Cerebellar cortex (tissue), 1 donor: ENCODE measurements at regions not wholly inside any gene's neighbourhood (a gene's known extent, or its start where the extent isn't known, plus 50 kb on each side); places are given as distances from the start of the nearest gene placed in this dataset.
"Not testable (repeated sequence)": the region's sequence is repeated elsewhere in the genome, so short reads cannot be mapped to it uniquely, and the experiment has no call there.

ENCODE experiments used
- DNase-seq: peaks from one replicate; pipeline ENCODE4 v3.0.0-alpha.2; 2015; ENCODE audit warnings: low spot score

DNA sequence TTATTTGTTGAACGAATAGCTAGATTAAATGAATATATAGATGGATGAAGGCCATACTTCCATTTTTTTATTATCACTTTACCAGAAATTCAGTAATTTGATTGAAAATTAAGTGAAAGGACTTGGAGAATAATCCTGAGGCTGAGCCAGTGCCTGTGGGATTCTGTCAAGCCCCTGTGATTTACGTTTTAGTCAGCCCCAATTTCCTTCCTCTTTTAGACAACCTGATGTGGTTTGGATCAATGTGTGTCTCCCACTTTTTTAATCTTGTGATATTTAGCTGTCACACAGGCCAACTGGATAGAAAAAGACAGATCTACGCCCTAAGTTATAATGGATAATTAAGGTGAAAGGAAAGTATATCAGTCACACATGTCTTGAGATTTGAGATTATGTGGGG is 188.8 kb downstream of the EDN1 start:
- no peak for DNase-seq

DNA sequence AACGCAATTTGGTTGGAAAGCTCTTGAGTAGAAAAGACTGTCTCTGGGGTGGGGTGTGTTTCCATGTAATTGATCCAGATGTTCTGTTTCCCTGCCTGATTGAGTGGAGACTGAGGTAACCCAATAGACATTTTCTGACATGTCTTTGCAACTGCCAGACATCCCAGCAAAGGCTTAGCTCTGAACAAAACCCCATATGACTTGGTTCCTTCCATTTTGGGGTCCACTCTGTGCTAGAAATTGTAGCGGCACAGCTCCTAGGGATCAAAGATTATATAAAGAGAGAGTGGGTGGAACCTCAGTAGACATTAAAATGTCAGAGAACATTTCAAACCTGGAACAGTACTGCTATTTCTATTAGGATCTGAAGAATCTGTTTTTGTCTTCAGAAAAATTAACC is 189.3 kb downstream of the EDN1 start:
- DNase-seq: no peak

DNA sequence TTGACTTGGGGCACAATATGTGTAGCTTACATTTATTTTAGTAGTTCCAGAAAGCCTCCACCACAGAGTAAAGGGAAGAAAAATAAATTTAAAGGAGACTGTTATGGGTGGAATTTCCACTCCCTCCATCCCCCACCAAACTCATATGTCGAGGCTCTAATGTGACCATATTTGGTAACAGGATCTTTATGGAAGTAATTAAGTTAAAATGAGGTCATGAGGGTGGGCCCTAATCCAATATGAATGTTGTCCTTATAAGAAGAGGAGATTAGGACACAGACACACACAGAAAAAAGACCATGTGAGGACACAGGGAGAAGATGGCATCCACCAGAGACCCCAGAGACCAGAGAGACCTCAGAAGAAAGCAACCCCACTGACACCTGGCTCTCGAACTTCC is 189.7 kb downstream of the EDN1 start:
- no peak for DNase-seq

DNA sequence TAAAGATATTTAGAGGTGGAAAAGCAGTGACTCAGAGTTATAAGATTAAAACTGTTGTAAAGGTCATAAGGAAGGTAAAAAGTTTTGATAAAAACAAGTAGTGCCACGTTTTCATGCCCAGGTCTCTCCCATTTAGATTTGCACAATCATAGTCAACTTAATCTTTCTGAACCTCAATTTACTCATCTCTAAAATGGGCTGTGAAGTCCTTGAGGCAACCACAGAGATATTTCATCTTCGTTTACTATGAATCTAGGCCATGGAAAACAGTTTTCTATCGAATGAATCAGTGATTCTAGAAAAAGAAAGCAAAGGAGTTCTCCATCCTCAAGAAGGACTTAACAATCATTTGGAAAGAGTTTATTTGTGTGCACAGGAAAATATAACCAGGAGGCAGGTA is 190.2 kb downstream of the EDN1 start:
- DNase-seq: no peak

DNA sequence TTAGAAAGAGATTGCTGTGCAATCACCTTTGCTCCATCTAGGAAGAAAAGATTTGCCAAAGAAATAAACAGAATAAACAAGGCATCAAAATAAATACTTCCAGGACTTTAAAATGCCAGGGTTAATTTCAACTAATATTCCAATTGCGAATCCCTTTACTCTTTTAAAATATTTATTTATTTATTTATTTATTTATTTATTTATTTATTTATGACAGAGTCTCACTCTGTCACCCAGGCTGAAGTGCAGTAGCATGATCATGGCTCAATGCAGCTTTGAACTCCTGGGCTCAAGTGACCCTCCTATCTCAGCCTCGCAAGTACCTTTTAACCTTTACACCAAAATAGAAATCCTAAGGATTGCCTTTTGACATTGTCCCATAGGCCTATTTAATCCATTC is 191.1 kb downstream of the EDN1 start:
- no peak for DNase-seq

DNA sequence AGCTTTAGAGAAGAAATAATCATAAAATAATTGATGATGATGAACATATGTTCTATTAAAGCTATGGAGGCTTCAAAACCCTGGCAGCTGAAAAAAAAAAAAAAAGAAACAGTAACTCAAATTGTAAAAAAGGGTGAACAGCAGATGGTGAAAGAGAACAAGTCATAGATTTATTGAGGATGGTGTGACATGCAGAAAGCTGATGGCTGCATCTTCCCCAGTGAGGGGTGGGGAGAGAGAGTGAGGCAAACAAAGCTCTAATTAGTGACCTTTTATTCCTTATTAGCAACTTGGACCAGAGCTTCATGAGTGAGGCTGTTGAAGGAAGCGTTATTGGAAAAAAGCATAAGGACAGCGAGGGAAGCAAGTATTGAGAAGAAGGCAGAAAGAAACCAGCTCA is 191.7 kb downstream of the EDN1 start:
- no peak for DNase-seq

DNA sequence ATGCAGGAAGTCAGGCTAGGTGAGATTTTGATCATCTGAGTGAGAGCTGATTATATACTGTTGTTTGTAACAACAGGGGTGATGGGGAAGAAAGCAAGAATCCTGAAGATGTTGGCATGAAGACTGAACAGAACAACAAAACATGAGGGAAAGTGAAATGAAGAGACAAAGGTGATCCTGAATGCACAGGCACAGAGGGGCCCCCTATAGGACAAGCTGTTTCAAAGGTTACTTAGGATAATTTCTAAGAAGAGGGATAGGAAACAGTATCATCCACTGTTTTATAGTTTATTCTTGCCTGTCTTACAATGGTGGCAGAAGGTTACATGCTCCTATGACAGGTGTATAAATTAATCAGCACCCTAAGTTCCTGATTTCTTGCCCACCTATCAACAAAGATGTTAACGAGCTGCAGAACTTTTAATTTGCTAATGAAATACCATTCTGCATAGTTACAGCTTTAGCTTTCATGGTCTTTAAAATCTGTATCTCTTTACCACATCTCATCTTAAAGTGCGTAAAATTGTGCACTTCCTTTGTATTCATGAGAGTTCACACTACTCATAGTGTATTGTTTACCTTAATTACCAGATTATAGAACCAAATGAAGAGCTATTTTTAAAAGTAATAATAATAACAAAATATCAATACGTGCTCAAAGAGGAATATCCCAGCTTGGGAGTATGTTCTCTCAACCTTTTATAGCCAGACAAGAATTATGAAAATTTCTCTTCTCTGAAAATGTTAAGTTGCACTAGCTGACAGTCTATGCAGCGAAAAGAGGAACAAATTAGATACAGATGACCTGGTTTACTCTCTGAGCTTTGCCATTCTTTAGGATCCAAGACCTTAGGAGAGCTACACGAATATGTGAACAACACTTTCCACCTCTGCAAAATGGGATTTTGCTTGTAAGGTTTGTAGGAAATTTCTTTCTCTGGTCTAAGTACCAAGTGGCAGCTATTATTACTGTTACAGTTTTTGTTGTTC is 192.5 kb downstream of the EDN1 start:
- DNase-seq: no peak

DNA sequence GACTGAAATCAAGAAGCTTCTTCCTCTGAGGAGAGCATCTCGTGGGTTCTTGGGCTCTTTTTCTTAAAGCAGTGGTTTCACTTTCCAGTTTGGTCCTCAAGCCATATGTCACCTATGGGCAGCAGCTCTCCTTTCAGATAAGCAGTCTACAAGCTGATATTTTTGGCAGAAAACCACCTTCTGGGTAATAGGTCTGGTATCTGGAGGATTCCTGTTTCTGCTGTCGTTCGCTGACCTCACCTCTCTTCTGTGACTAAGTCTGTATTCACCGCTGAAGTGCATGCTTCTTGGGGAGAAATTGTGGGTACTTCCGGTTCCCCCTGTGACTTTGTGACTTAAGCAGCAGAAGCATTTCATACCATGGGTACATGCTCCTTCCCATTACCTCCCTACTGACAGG is 193.6 kb downstream of the EDN1 start:
- no peak for DNase-seq

DNA sequence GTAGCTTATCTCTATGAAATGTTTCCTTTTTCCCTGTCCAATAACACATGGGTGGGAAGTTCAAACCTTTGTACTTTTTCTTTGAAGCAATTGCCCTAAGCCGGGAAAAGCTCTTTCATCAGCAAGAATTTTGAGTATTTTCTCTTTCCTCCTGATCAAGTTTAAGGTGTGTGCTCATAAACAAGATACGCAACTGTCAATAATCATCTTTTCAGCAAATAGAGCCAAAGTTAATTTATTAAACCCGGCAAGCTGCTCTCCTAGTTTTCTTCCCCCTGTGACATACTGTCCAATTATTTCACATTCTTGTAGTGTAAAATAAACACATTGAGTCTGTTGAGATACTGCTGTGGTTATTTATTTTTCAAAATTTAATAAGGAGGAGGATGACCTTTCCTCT is 194.4 kb downstream of the EDN1 start:
- DNase-seq: no peak

DNA sequence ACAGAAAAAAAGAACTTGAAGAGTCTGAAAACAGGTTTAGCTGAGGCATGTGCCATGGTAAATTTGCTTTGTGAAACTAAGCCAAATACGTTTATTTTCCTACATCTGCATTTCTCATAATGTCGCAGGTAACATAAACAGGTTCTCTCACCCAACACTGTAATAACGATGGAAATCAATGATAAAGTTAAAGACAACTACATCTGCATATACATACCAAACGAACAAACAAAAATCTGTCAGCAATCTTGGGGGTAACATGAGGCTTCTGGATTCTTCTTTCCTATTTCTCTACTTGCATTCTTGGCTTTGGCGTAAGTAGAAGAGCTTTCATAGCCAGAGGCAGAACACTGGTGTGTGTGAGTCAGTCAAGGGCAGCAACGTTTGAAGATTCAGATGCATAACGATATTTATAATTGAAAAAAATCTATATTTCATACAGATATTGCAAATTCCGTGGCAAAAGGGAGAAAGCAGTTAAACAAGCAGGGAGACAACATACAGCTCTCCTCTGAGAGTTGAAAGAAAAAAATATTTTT is 195.1 kb downstream of the EDN1 start:
- DNase-seq: no peak

DNA sequence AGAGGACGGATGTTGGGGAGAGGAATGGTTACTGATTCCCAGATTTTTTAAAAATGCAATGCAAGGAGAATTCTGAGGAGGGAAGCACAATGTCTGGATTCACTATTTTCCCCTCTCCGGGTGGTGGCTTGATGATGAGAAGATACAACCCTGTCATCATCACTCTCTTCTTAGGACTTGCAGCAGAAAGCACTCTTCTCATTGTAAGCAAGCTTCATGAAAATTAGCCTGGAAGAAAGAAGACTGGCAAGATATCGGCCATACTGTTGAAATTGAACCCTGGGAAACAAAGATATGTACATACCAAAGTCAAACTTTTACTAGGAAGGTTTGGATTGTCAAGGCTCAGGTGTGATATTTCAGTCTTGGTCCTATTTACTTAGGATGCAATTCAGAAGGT is 195.7 kb downstream of the EDN1 start:
- DNase-seq: no peak

DNA sequence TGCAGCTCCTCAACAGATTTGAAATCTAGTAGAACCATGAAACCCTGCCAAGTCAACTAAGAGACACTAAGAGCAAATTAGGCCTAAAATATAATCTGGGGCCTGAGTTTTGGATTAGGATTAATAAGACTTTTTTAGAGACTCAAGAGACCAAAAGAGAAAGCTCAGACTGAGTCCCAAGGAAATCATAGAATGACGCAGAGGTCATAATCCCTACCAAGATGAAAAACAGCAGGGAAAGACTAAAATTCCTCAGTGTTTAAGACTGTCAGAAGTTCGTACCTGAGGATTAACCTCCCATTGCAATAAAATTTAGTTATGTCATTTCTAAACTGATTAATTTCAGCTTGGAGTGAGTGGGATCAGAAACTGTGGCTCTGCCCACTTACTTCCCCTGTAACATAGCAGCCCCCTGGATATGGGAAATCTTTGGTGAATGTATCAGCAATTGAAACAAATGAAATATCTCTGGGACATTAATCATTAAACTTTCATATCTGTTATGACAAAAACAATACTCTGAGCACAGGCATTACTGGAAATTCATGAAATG is 200.3 kb downstream of the EDN1 start:
- no peak for DNase-seq

DNA sequence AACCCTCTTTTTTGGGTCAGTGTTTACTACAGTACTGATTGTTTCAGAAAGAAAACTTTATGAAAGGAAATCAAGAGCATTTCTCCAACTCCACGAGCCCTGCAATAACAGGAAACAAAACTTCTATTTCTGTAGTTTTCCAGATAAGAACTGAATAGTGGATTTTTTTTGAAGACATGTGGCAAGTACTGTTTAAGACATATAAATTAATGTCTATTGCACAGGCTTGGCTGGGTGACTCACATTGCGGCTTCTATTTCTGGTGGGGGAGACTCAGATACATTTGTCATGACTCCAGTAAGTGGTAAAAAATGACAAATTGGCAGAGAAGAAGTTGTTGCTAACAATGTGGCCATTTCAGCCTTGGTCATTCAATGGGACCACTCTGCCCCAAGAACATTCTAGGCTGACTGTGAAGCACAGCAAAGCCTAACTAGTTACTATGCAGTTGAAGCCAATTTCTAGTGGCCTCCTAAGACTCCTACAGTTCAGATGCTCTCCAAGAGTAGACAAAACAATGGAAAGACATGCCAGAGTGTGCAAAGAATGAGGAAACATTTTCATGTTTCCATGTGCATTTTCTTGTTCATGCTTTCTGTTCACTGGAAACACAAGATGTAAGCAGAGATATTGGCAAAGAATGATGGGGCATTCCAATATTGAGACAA is 200.9 kb downstream of the EDN1 start:
- DNase-seq: no peak

DNA sequence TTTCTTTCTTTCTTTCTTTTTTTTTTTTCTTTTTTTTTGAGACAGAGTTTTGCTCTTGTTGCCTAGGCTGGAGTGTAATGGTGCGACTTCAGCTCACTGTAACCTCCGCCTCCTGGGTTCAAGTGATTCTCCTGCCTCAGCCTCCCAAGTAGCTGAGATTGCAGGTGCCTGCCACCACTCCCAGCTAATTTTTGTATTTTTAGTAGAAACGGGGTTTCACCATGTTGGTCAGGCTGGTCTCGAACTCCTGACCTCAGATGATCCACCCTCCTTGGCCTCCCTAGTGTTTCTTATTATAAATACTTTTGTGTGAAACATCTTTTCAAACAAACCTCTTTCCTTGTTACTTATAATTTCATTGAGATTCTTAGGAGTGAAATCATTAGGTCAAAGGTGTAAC is 202.8 kb downstream of the EDN1 start:
- DNase-seq: not testable (repeated sequence)

DNA sequence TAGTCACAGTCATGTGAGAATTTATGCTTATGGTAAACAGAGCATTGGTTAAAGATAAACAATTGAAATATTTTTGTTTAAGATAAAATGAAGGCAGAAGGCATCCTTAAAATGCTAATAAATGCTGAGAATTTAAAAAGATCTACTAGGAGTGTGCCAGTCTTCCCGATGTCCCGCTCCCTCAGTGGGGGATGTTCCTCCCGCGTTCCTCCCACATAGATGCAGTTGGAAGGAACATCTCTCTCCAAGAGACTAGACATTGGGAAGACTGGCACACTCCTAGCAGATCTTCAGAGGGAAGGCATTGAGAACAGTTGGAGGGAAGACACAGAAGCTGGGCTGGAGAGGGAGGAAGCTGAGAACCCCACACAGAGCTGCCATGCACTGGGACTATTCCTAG is 203.3 kb downstream of the EDN1 start:
- DNase-seq: no peak

DNA sequence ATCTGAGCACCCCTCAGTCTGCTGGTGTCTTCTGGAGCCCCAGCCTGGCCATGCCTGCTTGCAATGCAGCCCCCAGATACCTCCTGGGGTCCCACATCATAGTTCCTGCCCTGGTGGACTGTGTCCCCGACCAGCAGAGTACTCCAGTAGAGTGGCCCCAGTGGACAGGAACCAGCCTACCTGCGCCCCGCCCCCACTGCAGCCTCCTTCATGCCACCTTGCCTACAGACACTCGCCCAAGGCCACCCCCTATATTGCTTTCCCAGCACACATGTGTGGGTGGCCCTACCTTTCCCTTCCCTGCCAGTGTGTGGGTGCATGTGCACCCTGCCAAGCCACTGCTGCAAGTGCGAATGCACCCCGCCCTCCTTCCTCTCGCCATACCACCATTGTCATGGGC is 204.0 kb downstream of the EDN1 start:
- DNase-seq: no peak

DNA sequence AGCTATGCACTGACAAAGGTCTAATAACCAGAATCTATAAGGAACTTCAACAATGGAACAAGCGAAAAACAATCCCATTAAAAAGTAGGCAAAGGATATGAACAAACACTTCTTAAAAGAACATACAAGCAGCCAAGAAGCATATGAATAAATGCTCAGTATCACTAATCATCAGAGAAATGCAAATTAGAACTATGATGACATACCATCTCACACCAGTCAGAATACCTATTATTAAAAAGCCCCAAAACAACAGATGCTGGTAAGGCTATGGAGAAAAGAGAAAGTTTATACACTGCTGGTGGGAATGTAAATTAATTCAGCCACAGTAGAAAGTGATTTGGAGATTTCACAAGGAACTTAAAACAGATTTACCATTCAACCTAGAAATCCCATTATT is 211.8 kb downstream of the EDN1 start:
- DNase-seq: no peak

DNA sequence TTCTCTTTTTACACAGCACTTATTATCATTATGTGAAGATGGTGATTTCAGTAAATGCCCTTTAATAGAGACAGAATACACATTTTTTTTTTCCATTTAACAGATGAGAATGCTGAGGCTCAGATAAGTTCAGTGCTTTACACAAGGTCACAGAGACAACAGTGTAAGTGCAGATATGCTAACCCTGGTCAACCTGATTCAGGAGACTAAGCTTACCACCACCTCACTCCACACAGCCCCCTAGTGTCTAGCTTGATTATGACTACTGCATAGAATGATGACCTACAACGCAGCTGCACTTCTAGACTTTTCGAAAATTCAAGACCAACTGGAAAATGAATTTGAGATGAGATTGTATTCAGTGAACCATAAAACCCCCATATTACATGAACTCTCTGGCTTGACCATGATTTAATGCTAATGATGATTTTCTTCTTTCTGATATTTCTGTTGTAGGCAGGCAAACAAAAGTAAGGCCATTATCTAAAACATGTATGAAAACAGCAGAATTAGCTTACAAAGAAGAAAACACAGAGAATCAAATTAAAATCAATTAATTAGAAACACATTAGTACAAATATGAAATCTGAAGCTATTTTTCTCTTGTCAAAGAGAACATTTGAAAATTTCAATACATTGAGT is 212.1 kb upstream of the PHACTR1 start:
- DNase-seq: peak; percentile 9

DNA sequence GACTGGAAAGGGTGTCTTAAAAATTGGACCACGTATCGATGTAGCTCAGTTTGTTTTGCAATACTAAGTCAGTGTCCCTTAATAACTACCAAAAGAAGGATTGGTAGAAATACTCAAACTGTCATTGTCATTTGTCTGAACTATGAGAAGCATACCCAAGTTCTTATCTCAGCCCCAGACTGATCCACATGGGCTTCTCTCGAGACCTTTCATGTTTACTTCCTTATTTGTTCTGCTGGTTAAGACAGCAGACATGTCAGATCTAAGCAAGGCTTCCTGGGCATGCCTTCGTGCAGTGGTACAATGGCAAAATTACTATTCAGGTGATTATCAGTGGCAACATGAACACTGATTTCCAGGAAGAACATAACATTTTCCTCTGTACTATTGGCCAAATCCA is 211.1 kb upstream of the PHACTR1 start:
- no peak for DNase-seq

DNA sequence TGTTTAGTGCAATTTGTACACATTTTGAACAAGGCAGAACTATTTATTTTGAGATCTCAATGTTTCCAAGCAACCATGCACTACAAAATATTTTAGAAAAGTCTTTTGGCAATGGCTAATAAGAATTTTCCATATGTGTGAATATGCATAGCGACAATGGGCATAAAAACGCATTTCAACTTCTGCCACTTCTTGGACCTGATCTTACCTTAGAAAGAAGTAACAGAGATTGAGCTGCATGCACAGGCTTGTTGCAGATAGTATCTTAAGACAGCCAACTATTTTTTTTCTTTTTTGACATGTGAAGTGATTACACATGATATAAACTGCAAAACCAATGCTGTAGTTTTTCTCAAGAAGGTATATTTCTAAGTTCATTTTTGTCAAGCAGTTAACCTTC is 210.4 kb upstream of the PHACTR1 start:
- no peak for DNase-seq

DNA sequence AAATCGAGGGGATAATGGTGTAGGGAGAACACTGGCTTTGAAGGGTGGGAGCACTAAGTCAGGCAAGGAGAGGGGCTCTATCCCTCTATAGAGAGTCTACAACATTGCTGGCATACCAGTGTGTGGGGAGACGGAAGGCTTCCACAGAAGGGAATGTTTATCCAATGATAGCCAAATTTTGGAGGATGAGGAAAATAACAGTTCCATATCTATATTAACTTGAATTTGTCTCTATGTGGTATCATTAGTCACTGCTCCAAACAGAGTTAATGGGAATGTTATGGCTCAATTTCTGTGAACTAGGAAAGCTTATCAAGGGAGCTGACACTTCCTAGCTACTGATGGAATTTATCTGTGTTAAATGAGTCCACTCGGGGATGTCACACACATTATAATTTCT is 208.9 kb upstream of the PHACTR1 start:
- no peak for DNase-seq

DNA sequence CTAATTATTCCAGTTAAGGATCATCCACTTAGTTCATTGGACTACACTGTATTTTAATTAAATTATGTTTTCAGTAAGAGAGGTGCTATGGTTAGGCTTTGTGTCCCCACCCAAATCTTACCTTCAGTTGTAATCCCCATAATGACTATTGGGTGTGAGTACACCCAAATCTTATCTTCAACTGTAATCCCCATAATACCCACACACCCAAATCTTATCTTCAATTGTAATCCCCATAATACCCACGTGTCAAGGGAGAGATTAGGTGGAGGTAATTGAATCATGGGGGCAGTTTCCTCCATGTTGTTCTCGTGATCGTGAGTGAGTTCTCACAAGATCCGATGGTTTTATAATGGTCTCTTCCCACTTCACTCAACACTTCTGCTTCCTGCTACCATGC is 208.0 kb upstream of the PHACTR1 start:
- no peak for DNase-seq
